ENCODE measurements at regions not wholly inside any gene's neighbourhood (a gene's known extent, or its start where the extent isn't known, plus 50 kb on each side); places are given as distances from the start of the nearest gene placed in this dataset.
"Not testable (repeated sequence)": the region's sequence is repeated elsewhere in the genome, so short reads cannot be mapped to it uniquely, and the experiment has no call there.

- H3K36me3 ChIP-seq (replicated peaks in 1 of 2; ENCODE audit: control insufficient read depth in 1 of 2, insufficient read depth in 2 of 2, low read length in 1 of 2) = no peaks in the 10 kb centered on the region
- H3F3A ChIP-seq (replicated peaks; ENCODE audit: insufficient read depth) = no peaks in the 10 kb centered on the region
- H3K9ac ChIP-seq = no peak overlapping the region
- H2AFZ ChIP-seq (ENCODE audit: low read depth) = no peak overlapping the region
- DNase-seq = no peak
- no peaks in the 10 kb centered on the region for H3K9me2 ChIP-seq
- H3K27me3 ChIP-seq (ENCODE audit: insufficient read depth) = no peaks in the 10 kb centered on the region
- no peaks in the 10 kb centered on the region for H3K4me1 ChIP-seq (ENCODE audit: control insufficient read depth in 1 of 2, insufficient read depth in 2 of 2, low read depth in 1 of 2, low read length in 1 of 2)
- no peak for TF ChIP-seq TEAD4 (IDR thresholded peaks at IDR 0.05; ENCODE audit: borderline replicate concordance, insufficient read depth)
- no peak for TF ChIP-seq FOXM1 (IDR thresholded peaks at IDR 0.05; ENCODE audit: low read depth)
- TF ChIP-seq, protein P1, sequence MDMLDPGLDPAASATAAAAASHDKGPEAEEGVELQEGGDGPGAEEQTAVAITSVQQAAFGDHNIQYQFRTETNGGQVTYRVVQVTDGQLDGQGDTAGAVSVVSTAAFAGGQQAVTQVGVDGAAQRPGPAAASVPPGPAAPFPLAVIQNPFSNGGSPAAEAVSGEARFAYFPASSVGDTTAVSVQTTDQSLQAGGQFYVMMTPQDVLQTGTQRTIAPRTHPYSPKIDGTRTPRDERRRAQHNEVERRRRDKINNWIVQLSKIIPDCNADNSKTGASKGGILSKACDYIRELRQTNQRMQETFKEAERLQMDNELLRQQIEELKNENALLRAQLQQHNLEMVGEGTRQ (IDR thresholded peaks at IDR 0.05; ENCODE audit: borderline replicate concordance, low read depth, low read length) = no peak
- TF ChIP-seq ELF1 (IDR thresholded peaks at IDR 0.05) = no peak
- no peak for TF ChIP-seq GABPA (IDR thresholded peaks at IDR 0.05; ENCODE audit: low read depth)
- no peak for TF ChIP-seq FOSL2 (IDR thresholded peaks at IDR 0.05; ENCODE audit: borderline replicate concordance, low read depth)
- no peak for TF ChIP-seq SMC3 (IDR thresholded peaks at IDR 0.05; ENCODE audit: low read depth, low read length)
- no peak for TF ChIP-seq NRF1 (IDR thresholded peaks at IDR 0.05; ENCODE audit: low read depth, low read length)
- TF ChIP-seq TAF1 (IDR thresholded peaks at IDR 0.05; ENCODE audit: borderline replicate concordance, low read depth, low read length) = no peak
- no peaks in the 10 kb centered on the region for H3K79me2 ChIP-seq (ENCODE audit: insufficient read depth)
- no peak overlapping the region for H3K4me3 ChIP-seq (ENCODE audit: low read depth in 2 of 2, low read length in 1 of 2)
- ChIA-PET CTCF (no interaction called here), POLR2A (no interaction called here)
- H3K27ac ChIP-seq (ENCODE audit: low read depth in 2 of 2, low read length in 1 of 2) = no peak overlapping the region
- H3K4me2 ChIP-seq = no peak overlapping the region
- H3K9me3 ChIP-seq = peaks cover 10% of the 10 kb centered on the region; the same call in 1 of the 2 replicates
- H4K20me1 ChIP-seq (ENCODE audit: insufficient read depth) = no peaks in the 10 kb centered on the region
These were observed 105.4 kb upstream of the ADO start for GRCh38 chr10:62699148-62699547.

GRCh38 chr10:62704121-62704520, 100.4 kb upstream of the ADO start:
- H3K27ac ChIP-seq (ENCODE audit: low read depth in 2 of 2, low read length in 1 of 2); H3K9me3 ChIP-seq; H3F3A ChIP-seq (replicated peaks; ENCODE audit: insufficient read depth); DNase-seq; POLR2A ChIA-PET; H4K20me1 ChIP-seq (ENCODE audit: insufficient read depth); H3K36me3 ChIP-seq (replicated peaks in 1 of 2; ENCODE audit: control insufficient read depth in 1 of 2, insufficient read depth in 2 of 2, low read length in 1 of 2); H3K4me3 ChIP-seq (ENCODE audit: low read depth in 2 of 2, low read length in 1 of 2); H3K27me3 ChIP-seq (ENCODE audit: insufficient read depth); H3K4me2 ChIP-seq; H3K9ac ChIP-seq; H3K9me2 ChIP-seq; CTCF ChIA-PET; H3K4me1 ChIP-seq (ENCODE audit: control insufficient read depth in 1 of 2, insufficient read depth in 2 of 2, low read depth in 1 of 2, low read length in 1 of 2); H3K79me2 ChIP-seq (ENCODE audit: insufficient read depth); H2AFZ ChIP-seq (ENCODE audit: low read depth): not testable (repeated sequence)
- WGBS (ENCODE audit: low lambda C conversion rate) = 32% methylated on average over 3 of the region's 3 CpGs

DNA sequence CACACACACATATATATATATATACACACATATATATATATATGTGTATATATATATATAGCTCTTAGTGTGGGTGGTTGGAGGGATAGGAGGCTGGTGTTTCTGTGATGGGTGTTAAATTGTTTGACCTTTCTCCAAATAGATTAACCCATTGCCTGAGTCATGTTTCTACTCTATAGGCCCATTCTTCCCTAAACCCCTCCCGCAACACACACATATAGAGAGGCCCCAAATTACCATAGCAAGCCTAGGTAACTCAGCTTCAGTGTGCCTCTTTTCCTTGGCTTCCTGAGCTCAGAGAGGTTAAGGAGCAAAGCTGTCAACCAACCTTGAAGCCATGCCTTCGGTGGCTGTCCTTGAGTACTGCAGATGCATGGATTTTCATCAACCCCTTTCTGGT, 98.7 kb upstream of the ADO start:
- H4K20me1 ChIP-seq (ENCODE audit: insufficient read depth) = no peaks in the 10 kb centered on the region
- H3K27me3 ChIP-seq (ENCODE audit: insufficient read depth) = no peaks in the 10 kb centered on the region
- ChIA-PET CTCF (no interaction called here), POLR2A (no interaction called here)
- no peak overlapping the region for H3K4me2 ChIP-seq
- H3K27ac ChIP-seq (ENCODE audit: low read depth in 2 of 2, low read length in 1 of 2) = no peak overlapping the region
- no peak overlapping the region for H3K9ac ChIP-seq
- no peak overlapping the region for H2AFZ ChIP-seq (ENCODE audit: low read depth)
- H3K4me3 ChIP-seq (ENCODE audit: low read depth in 2 of 2, low read length in 1 of 2) = no peak overlapping the region
- no peak for DNase-seq
- TF ChIP-seq RFX5 (IDR thresholded peaks at IDR 0.05; ENCODE audit: low read length) (no peak), CTCF (IDR thresholded peaks at IDR 0.05) (no peak), MXI1 (IDR thresholded peaks at IDR 0.05; ENCODE audit: low read depth, low read length) (no peak), FOXJ3 (CRISPR knock-in tag; IDR thresholded peaks at IDR 0.05) (no peak), EZH2phosphoT487 (IDR thresholded peaks at IDR 0.05; ENCODE audit: borderline replicate concordance, low read depth) (no peak)
- TF ChIP-seq, protein P2, sequence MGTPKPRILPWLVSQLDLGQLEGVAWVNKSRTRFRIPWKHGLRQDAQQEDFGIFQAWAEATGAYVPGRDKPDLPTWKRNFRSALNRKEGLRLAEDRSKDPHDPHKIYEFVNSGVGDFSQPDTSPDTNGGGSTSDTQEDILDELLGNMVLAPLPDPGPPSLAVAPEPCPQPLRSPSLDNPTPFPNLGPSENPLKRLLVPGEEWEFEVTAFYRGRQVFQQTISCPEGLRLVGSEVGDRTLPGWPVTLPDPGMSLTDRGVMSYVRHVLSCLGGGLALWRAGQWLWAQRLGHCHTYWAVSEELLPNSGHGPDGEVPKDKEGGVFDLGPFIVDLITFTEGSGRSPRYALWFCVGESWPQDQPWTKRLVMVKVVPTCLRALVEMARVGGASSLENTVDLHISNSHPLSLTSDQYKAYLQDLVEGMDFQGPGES (IDR thresholded peaks at IDR 0.05; ENCODE audit: low read depth, low read length) = no peak
- H3K79me2 ChIP-seq (ENCODE audit: insufficient read depth) = no peaks in the 10 kb centered on the region
- H3K4me1 ChIP-seq (ENCODE audit: control insufficient read depth in 1 of 2, insufficient read depth in 2 of 2, low read depth in 1 of 2, low read length in 1 of 2) = no peaks in the 10 kb centered on the region
- no peaks in the 10 kb centered on the region for H3K36me3 ChIP-seq (replicated peaks in 1 of 2; ENCODE audit: control insufficient read depth in 1 of 2, insufficient read depth in 2 of 2, low read length in 1 of 2)
- H3K9me3 ChIP-seq = no peaks in the 10 kb centered on the region; the same call in 1 of the 2 replicates
- H3K9me2 ChIP-seq = no peaks in the 10 kb centered on the region
- H3F3A ChIP-seq (replicated peaks; ENCODE audit: insufficient read depth) = no peaks in the 10 kb centered on the region
- WGBS (ENCODE audit: low lambda C conversion rate) = 50% methylated on average over 2 of the region's 2 CpGs

Measured in SK-N-SH (cell line).